NCI-H1105 (cell line): ENCODE measurements at regions not wholly inside any gene's neighbourhood (a gene's known extent, or its start where the extent isn't known, plus 50 kb on each side); places are given as distances from the start of the nearest gene placed in this dataset.
"Not testable (repeated sequence)": the region's sequence is repeated elsewhere in the genome, so short reads cannot be mapped to it uniquely, and the experiment has no call there.

Source experiments
- DNase-seq: peaks from one replicate; lab custom pipeline; 2025; lab: John Stamatoyannopoulos, UW

GRCh38 chrX:138866643-138867042, 155.1 kb upstream of the FGF13 start:
- DNase-seq = no peak

GRCh38 chrX:138865093-138865649, 153.7 kb upstream of the FGF13 start:
- no peak for DNase-seq

GRCh38 chrX:138859421-138859820, 147.9 kb upstream of the FGF13 start:
- no peak for DNase-seq

- DNase-seq = no peak
These were observed 147.4 kb upstream of the FGF13 start for GRCh38 chrX:138858951-138859350.

- no peak for DNase-seq
These were observed 146.9 kb upstream of the FGF13 start for GRCh38 chrX:138858438-138858837.

GRCh38 chrX:138856881-138857604, 145.5 kb upstream of the FGF13 start:
- no peak for DNase-seq

- no peak for DNase-seq
These were observed 142.4 kb upstream of the FGF13 start for GRCh38 chrX:138853936-138854335.

GRCh38 chrX:138849521-138849920, 138.0 kb upstream of the FGF13 start:
- DNase-seq = no peak

- no peak for DNase-seq
These were observed 136.4 kb upstream of the FGF13 start for GRCh38 chrX:138847930-138848329.

- no peak for DNase-seq
These were observed 134.3 kb upstream of the FGF13 start for GRCh38 chrX:138845786-138846185.

- DNase-seq = not testable (repeated sequence)
These were observed 95.9 kb upstream of the FGF13 start for GRCh38 chrX:138807400-138807799.

GRCh38 chrX:138794246-138794645, 82.7 kb upstream of the FGF13 start:
- DNase-seq = no peak

- no peak for DNase-seq
These were observed 80.0 kb upstream of the FGF13 start for GRCh38 chrX:138791551-138791950.

GRCh38 chrX:138788771-138789170, 77.3 kb upstream of the FGF13 start:
- no peak for DNase-seq

GRCh38 chrX:138778576-138778909, 67.0 kb upstream of the FGF13 start:
- not testable (repeated sequence) for DNase-seq

GRCh38 chrX:138777908-138778575, 66.5 kb upstream of the FGF13 start:
- not testable (repeated sequence) for DNase-seq

- no peak for DNase-seq
These were observed 65.7 kb upstream of the FGF13 start for GRCh38 chrX:138777230-138777629.

GRCh38 chrX:138775517-138775916, 64.0 kb upstream of the FGF13 start:
- no peak for DNase-seq

GRCh38 chrX:138771047-138771446, 59.5 kb upstream of the FGF13 start:
- no peak for DNase-seq

- no peak for DNase-seq
These were observed 58.4 kb upstream of the FGF13 start for GRCh38 chrX:138769918-138770317.

GRCh38 chrX:138765051-138765450, 53.5 kb upstream of the FGF13 start:
- no peak for DNase-seq

GRCh38 chrX:138763761-138764160, 52.2 kb upstream of the FGF13 start:
- DNase-seq = no peak

- DNase-seq = no peak
These were observed 49.9 kb upstream of the FGF13 start for GRCh38 chrX:138761380-138761779.
